ENCODE measurements at regions not wholly inside any gene's neighbourhood (a gene's known extent, or its start where the extent isn't known, plus 50 kb on each side); places are given as distances from the start of the nearest gene placed in this dataset.
"Not testable (repeated sequence)": the region's sequence is repeated elsewhere in the genome, so short reads cannot be mapped to it uniquely, and the experiment has no call there.

DNA sequence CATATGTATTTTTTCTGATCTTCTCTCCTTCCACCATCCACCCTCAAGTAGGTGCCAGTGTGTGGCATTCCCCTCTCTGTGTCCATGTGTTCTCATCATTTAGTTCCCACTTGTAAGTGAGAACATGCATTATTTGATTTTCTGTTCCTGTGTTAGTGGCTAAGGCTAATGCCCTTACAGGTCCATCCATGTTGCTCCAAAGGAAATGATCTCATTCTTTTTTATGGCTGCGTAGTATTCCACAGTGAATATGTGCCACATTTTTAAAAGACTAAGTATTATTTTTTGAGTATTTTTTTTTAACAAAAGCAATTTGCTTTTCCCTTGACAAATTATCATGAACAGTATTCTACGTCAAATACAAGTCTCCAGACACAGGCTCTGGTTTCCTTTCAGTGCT, 86.4 kb upstream of the ZNF746 start:
- H3K4me2 ChIP-seq (ENCODE audit: low read depth, low read length, poor library complexity, severe bottlenecking) = no peak overlapping the region
- no peak overlapping the region for H2AFZ ChIP-seq (ENCODE audit: low read length)
- no peaks in the 10 kb centered on the region for H3K4me1 ChIP-seq (ENCODE audit: insufficient read depth, low read length, poor library complexity, severe bottlenecking)
- no peaks in the 10 kb centered on the region for H4K20me1 ChIP-seq (ENCODE audit: insufficient read depth, low read length, poor library complexity, severe bottlenecking)
- no peak overlapping the region for H3K9ac ChIP-seq (ENCODE audit: low read depth, low read length, poor library complexity, severe bottlenecking)
- no peaks in the 10 kb centered on the region for H3K27me3 ChIP-seq (ENCODE audit: insufficient read depth, low read length, poor library complexity, severe bottlenecking)
- peaks cover 74% of the 10 kb centered on the region; the same call in 1 of the 2 replicates for H3K36me3 ChIP-seq (ENCODE audit: insufficient read depth, low read length)
- no peak for TF ChIP-seq EZH2phosphoT487 (IDR thresholded peaks at IDR 0.05; ENCODE audit: borderline replicate concordance)
- TF ChIP-seq, protein P1, sequence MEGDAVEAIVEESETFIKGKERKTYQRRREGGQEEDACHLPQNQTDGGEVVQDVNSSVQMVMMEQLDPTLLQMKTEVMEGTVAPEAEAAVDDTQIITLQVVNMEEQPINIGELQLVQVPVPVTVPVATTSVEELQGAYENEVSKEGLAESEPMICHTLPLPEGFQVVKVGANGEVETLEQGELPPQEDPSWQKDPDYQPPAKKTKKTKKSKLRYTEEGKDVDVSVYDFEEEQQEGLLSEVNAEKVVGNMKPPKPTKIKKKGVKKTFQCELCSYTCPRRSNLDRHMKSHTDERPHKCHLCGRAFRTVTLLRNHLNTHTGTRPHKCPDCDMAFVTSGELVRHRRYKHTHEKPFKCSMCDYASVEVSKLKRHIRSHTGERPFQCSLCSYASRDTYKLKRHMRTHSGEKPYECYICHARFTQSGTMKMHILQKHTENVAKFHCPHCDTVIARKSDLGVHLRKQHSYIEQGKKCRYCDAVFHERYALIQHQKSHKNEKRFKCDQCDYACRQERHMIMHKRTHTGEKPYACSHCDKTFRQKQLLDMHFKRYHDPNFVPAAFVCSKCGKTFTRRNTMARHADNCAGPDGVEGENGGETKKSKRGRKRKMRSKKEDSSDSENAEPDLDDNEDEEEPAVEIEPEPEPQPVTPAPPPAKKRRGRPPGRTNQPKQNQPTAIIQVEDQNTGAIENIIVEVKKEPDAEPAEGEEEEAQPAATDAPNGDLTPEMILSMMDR (conservative IDR thresholded peaks at IDR 0.05; ENCODE audit: low read length) = no peak
- no peaks in the 10 kb centered on the region for H3K9me2 ChIP-seq (replicated peaks; ENCODE audit: low read depth, low read length)
- H3K4me3 ChIP-seq (ENCODE audit: low read length, poor library complexity, severe bottlenecking) = no peak overlapping the region
- H3K79me2 ChIP-seq (ENCODE audit: insufficient read depth, low read length) = no peaks in the 10 kb centered on the region
- H3K9me3 ChIP-seq (ENCODE audit: insufficient read depth, low read depth, low read length) = peaks cover 9% of the 10 kb centered on the region; the same call in 1 of the 2 replicates
- no peaks in the 10 kb centered on the region for H3F3A ChIP-seq (ENCODE audit: low read depth)

DNA sequence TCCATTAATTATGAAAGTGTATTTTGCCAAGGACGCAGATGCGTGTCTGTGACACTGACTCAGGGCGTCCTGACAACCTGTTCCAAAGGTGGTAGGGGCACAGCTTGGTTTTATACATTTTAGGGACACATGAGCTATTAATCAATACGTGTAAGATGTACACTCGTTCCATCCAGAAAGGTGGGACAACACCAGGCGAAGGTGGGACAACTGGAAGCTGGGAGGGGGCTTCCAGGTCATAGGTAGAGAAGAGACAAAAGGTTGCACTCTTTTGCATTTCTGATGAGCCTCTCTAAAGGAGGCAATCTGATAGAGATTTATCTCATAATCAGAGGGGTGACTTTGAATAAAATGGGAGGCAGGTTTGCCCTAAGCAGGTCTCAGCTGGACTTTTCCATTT, 82.7 kb upstream of the ZNF746 start:
- H2AFZ ChIP-seq (ENCODE audit: low read length) = no peak overlapping the region
- TF ChIP-seq EZH2phosphoT487 (IDR thresholded peaks at IDR 0.05; ENCODE audit: borderline replicate concordance) = no peak
- TF ChIP-seq, protein P1 (conservative IDR thresholded peaks at IDR 0.05; ENCODE audit: low read length) = no peak
- no peaks in the 10 kb centered on the region for H3K27me3 ChIP-seq (ENCODE audit: insufficient read depth, low read length, poor library complexity, severe bottlenecking)
- H3K9me2 ChIP-seq (replicated peaks; ENCODE audit: low read depth, low read length) = no peaks in the 10 kb centered on the region
- H3K9me3 ChIP-seq (ENCODE audit: insufficient read depth, low read depth, low read length) = peaks cover 9% of the 10 kb centered on the region; the same call in 1 of the 2 replicates
- H3K79me2 ChIP-seq (ENCODE audit: insufficient read depth, low read length) = no peaks in the 10 kb centered on the region
- no peaks in the 10 kb centered on the region for H4K20me1 ChIP-seq (ENCODE audit: insufficient read depth, low read length, poor library complexity, severe bottlenecking)
- H3K4me1 ChIP-seq (ENCODE audit: insufficient read depth, low read length, poor library complexity, severe bottlenecking) = no peaks in the 10 kb centered on the region
- H3K4me3 ChIP-seq (ENCODE audit: low read length, poor library complexity, severe bottlenecking) = no peak overlapping the region
- peaks cover 40% of the 10 kb centered on the region; the same call in 1 of the 2 replicates for H3K36me3 ChIP-seq (ENCODE audit: insufficient read depth, low read length)
- H3F3A ChIP-seq (ENCODE audit: low read depth) = no peaks in the 10 kb centered on the region
- H3K4me2 ChIP-seq (ENCODE audit: low read depth, low read length, poor library complexity, severe bottlenecking) = no peak overlapping the region
- no peak overlapping the region for H3K9ac ChIP-seq (ENCODE audit: low read depth, low read length, poor library complexity, severe bottlenecking)

DNA sequence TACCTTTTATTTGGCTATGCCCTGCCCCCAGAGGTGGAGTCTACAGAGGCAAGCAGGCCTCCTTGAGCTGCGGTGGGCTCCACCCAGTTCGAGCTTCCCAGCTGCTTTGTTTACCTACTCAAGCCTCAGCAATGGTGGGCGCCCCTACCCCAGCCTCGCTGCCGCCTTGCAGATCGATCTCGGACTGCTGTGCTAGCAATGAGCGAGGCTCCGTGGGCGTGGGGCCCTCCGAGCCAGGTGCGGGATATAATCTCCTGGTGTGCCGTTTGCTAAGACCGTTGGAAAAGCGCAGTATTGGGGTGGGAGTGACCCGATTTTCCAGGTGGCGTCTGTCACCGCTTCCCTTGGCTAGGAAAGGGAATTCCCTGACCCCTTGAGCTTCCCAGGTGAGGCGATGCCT, 81.8 kb upstream of the ZNF746 start:
- H3K36me3 ChIP-seq (ENCODE audit: insufficient read depth, low read length) = peaks cover 31% of the 10 kb centered on the region; the same call in 1 of the 2 replicates
- not testable (repeated sequence) for H2AFZ ChIP-seq (ENCODE audit: low read length); H3K4me1 ChIP-seq (ENCODE audit: insufficient read depth, low read length, poor library complexity, severe bottlenecking); H3K79me2 ChIP-seq (ENCODE audit: insufficient read depth, low read length); H3K9me3 ChIP-seq (ENCODE audit: insufficient read depth, low read depth, low read length); H3F3A ChIP-seq (ENCODE audit: low read depth); H3K27me3 ChIP-seq (ENCODE audit: insufficient read depth, low read length, poor library complexity, severe bottlenecking); H4K20me1 ChIP-seq (ENCODE audit: insufficient read depth, low read length, poor library complexity, severe bottlenecking); H3K4me2 ChIP-seq (ENCODE audit: low read depth, low read length, poor library complexity, severe bottlenecking); H3K9me2 ChIP-seq (replicated peaks; ENCODE audit: low read depth, low read length); H3K4me3 ChIP-seq (ENCODE audit: low read length, poor library complexity, severe bottlenecking); H3K9ac ChIP-seq (ENCODE audit: low read depth, low read length, poor library complexity, severe bottlenecking)

DNA sequence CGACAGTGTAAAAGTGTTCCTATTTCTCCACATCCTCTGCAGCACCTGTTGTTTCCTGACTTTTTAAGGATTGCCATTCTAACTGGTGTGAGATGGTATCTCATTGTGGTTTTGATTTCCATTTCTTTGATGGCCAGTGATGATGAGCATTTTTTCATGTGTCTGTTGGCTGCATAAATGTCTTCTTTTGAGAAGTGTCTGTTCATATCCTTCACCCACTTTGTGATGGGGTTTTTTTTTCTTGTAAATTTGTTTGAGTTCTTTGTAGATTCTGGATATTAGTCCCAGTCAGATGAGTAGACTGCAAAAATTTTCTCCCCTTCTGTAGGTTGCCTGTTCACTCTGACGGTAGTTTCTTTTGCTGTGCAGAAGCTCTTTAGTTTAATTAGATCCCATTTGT, 76.8 kb upstream of the ZNF746 start:
- not testable (repeated sequence) for H3K79me2 ChIP-seq (ENCODE audit: insufficient read depth, low read length); H3K9ac ChIP-seq (ENCODE audit: low read depth, low read length, poor library complexity, severe bottlenecking); H3K9me2 ChIP-seq (replicated peaks; ENCODE audit: low read depth, low read length); H3K4me1 ChIP-seq (ENCODE audit: insufficient read depth, low read length, poor library complexity, severe bottlenecking); H4K20me1 ChIP-seq (ENCODE audit: insufficient read depth, low read length, poor library complexity, severe bottlenecking); H3K9me3 ChIP-seq (ENCODE audit: insufficient read depth, low read depth, low read length); H3F3A ChIP-seq (ENCODE audit: low read depth); H3K4me2 ChIP-seq (ENCODE audit: low read depth, low read length, poor library complexity, severe bottlenecking); H2AFZ ChIP-seq (ENCODE audit: low read length); H3K27me3 ChIP-seq (ENCODE audit: insufficient read depth, low read length, poor library complexity, severe bottlenecking); H3K36me3 ChIP-seq (ENCODE audit: insufficient read depth, low read length); H3K4me3 ChIP-seq (ENCODE audit: low read length, poor library complexity, severe bottlenecking)
